Common myeloid progenitor, CD34-positive (primary cell): ENCODE measurements at regions not wholly inside any gene's neighbourhood (a gene's known extent, or its start where the extent isn't known, plus 50 kb on each side); places are given as distances from the start of the nearest gene placed in this dataset.

Experiments used
- CTCF ChIA-PET: fragments of 350-600 bp; sonication (Branson Sonifier 250); formaldehyde crosslinking; loops from one replicate; lab custom pipeline; 2021; ENCODE audit warnings: antibody characterized with exemption; lab: Charles Lee
- POLR2A ChIA-PET: fragments of 350-600 bp; sonication (Branson Sonifier 250); formaldehyde crosslinking; loops from one replicate; lab custom pipeline; 2021; ENCODE audit warnings: antibody characterized with exemption; lab: Charles Lee
- DNase-seq, 3 donors: peaks; one replicate each; pipeline versions ENCODE4 v3.0.0 to v3.0.0-alpha.2; 2013
- H3K27ac ChIP-seq, 2 experiments: 1 replicate in 1 of 2; 2 replicates in 1 of 2; pipeline ENCODE4 v1.7.0; 2013; ENCODE audit warnings: inconsistent platforms in 2 of 2, low read length in 2 of 2, mild to moderate bottlenecking in 2 of 2, low read depth in 1 of 2, moderate library complexity in 1 of 2; ENCODE audit not compliant: severe bottlenecking in 2 of 2, insufficient read depth in 1 of 2, poor library complexity in 1 of 2
- H3K27me3 ChIP-seq, 5 experiments: replicated peaks in 2 of 5; 1 replicate in 3 of 5; 2 replicates in 2 of 5; pipeline versions ENCODE4 v1.6.1 to v1.7.0; 2013; ENCODE audit warnings: low read length in 4 of 5, mild to moderate bottlenecking in 2 of 5, moderate library complexity in 2 of 5, inconsistent platforms in 1 of 5; ENCODE audit not compliant: insufficient read depth in 5 of 5, control insufficient read depth in 4 of 5
- H3K36me3 ChIP-seq, 4 experiments: 1 replicate in 2 of 4; 2 replicates in 2 of 4; pipeline versions ENCODE4 v1.6.1 to v1.7.0; 2013; ENCODE audit warnings: low read length in 3 of 4, control low read depth in 1 of 4, mild to moderate bottlenecking in 1 of 4; ENCODE audit not compliant: control insufficient read depth in 4 of 4, insufficient read depth in 4 of 4
- H3K4me1 ChIP-seq, 4 experiments: 1 replicate in 3 of 4; 2 replicates in 1 of 4; pipeline versions ENCODE4 v1.6.1 to v1.7.1; 2013; ENCODE audit warnings: low read length in 3 of 4, mild to moderate bottlenecking in 3 of 4, control low read depth in 1 of 4, inconsistent platforms in 1 of 4, moderate library complexity in 1 of 4; ENCODE audit not compliant: control insufficient read depth in 4 of 4, insufficient read depth in 4 of 4; ENCODE audit errors: control extremely low read depth in 1 of 4
- H3K4me3 ChIP-seq, 7 experiments: 1 replicate in 4 of 7; 2 replicates in 3 of 7; pipeline versions ENCODE4 v1.5.1 to v1.7.0; 2013; ENCODE audit warnings: mild to moderate bottlenecking in 7 of 7, low read length in 6 of 7, moderate library complexity in 6 of 7, inconsistent platforms in 2 of 7, low read depth in 2 of 7, control low read depth in 1 of 7; ENCODE audit not compliant: insufficient read depth in 4 of 7, control insufficient read depth in 1 of 7; ENCODE audit errors: extremely low read depth in 1 of 7
- H3K9me3 ChIP-seq, 5 experiments: 1 replicate in 4 of 5; 2 replicates in 1 of 5; pipeline versions ENCODE4 v1.6.1 to v1.7.1; 2013; ENCODE audit warnings: low read length in 4 of 5, mild to moderate bottlenecking in 2 of 5, inconsistent platforms in 1 of 5, low read depth in 1 of 5, moderate library complexity in 1 of 5; ENCODE audit not compliant: control insufficient read depth in 4 of 5, insufficient read depth in 2 of 5; ENCODE audit errors: control extremely low read depth in 1 of 5
- WGBS: methylation state at CpG from one replicate; pipeline ENCODE4 v1.1.5; 2013; ENCODE audit not compliant: insufficient coverage; 5-methylcytosine and 5-hydroxymethylcytosine counted together

- Histone ChIP-seq H3K36me3 (no peaks in the 10 kb centered on the region), H3K4me1 (no peaks in the 10 kb centered on the region), H3K27me3 (no peaks in the 10 kb centered on the region), H3K9me3 (no peaks in the 10 kb centered on the region), H3K4me3 (no peak overlapping the region), H3K27ac (no peak overlapping the region)
- CTCF ChIA-PET = no interaction called here
- POLR2A ChIA-PET = no interaction called here
- no peak for DNase-seq
- WGBS = 93% methylated on average over 2 of the region's 3 CpGs
These were observed 551.5 kb downstream of the RIT2 start for GRCh38 chr18:42563995-42564394.

- H3K4me1 ChIP-seq = no peaks in the 10 kb centered on the region
- POLR2A ChIA-PET = no interaction called here
- H3K4me3 ChIP-seq = no peak overlapping the region
- no peaks in the 10 kb centered on the region for H3K27me3 ChIP-seq
- 53% methylated on average over 1 of the region's 1 CpG for WGBS
- CTCF ChIA-PET = interaction anchor here (1.3 kb wide), 1 partner anchor 31 kb away, joined by 4 read pairs; no protein-coding TSS in a partner anchor
- no peaks in the 10 kb centered on the region for H3K9me3 ChIP-seq
- H3K36me3 ChIP-seq = no peaks in the 10 kb centered on the region
- H3K27ac ChIP-seq = no peak overlapping the region
- no peak for DNase-seq
These were observed 550.7 kb downstream of the RIT2 start for GRCh38 chr18:42564761-42565160.

- no peak for DNase-seq
- H3K4me1 ChIP-seq = no peaks in the 10 kb centered on the region
- no peak overlapping the region for H3K4me3 ChIP-seq
- H3K36me3 ChIP-seq = no peaks in the 10 kb centered on the region
- no CpG with 5 or more reads among the region's 2 CpGs for WGBS
- H3K27me3 ChIP-seq = no peaks in the 10 kb centered on the region
- no peak overlapping the region for H3K27ac ChIP-seq
- H3K9me3 ChIP-seq = no peaks in the 10 kb centered on the region
- ChIA-PET CTCF (interaction anchor here (0.9 kb wide), 1 partner anchor 20 kb away, joined by 4 read pairs; no protein-coding TSS in a partner anchor), POLR2A (no interaction called here)
These were observed 546.7 kb downstream of the RIT2 start for GRCh38 chr18:42568773-42569172.

- H3K4me3 ChIP-seq = no peak overlapping the region
- no peaks in the 10 kb centered on the region for H3K9me3 ChIP-seq
- no peaks in the 10 kb centered on the region for H3K36me3 ChIP-seq
- ChIA-PET POLR2A (no interaction called here), CTCF (interaction anchor here (1.2 kb wide), 1 partner anchor 9 kb away, joined by 4 read pairs; no protein-coding TSS in a partner anchor)
- 90% methylated on average over 3 of the region's 4 CpGs for WGBS
- no peaks in the 10 kb centered on the region for H3K27me3 ChIP-seq
- no peak for DNase-seq
- H3K4me1 ChIP-seq = no peaks in the 10 kb centered on the region
- no peak overlapping the region for H3K27ac ChIP-seq
These were observed 540.6 kb downstream of the RIT2 start for GRCh38 chr18:42574871-42575270.

- Histone ChIP-seq H3K9me3 (no peaks in the 10 kb centered on the region), H3K27ac (no peak overlapping the region), H3K36me3 (no peaks in the 10 kb centered on the region), H3K4me1 (no peaks in the 10 kb centered on the region), H3K4me3 (no peak overlapping the region), H3K27me3 (no peaks in the 10 kb centered on the region)
- ChIA-PET CTCF (interaction anchor here (1.1 kb wide), 1 partner anchor 20 kb away, joined by 4 read pairs; no protein-coding TSS in a partner anchor), POLR2A (no interaction called here)
- DNase-seq = no peak
These were observed 539.4 kb downstream of the RIT2 start for GRCh38 chr18:42576124-42576523.

- CTCF ChIA-PET = interaction anchor here (0.9 kb wide), 1 partner anchor 17 kb away, joined by 3 read pairs; no protein-coding TSS in a partner anchor
- Histone ChIP-seq H3K9me3 (no peaks in the 10 kb centered on the region), H3K27me3 (peaks cover 0 to 2% (median 0%) of the 10 kb centered on the region in 5 experiments), H3K27ac (no peak overlapping the region), H3K4me1 (no peaks in the 10 kb centered on the region), H3K4me3 (no peak overlapping the region), H3K36me3 (no peaks in the 10 kb centered on the region)
- no peak for DNase-seq
- POLR2A ChIA-PET = no interaction called here
These were observed 536.7 kb downstream of the RIT2 start for GRCh38 chr18:42578792-42579191.

GRCh38 chr18:42582266-42582665 lies 533.2 kb downstream of the RIT2 start:
- no CpG with 5 or more reads among the region's 1 CpG for WGBS
- CTCF ChIA-PET = no interaction called here

More at GRCh38 chr18:42582266-42582665, 533.2 kb downstream of the RIT2 start:
- Histone ChIP-seq H3K27me3 (peaks cover 0 to 2% (median 0%) of the 10 kb centered on the region in 5 experiments), H3K4me3 (no peak overlapping the region), H3K36me3 (no peaks in the 10 kb centered on the region), H3K4me1 (no peaks in the 10 kb centered on the region), H3K9me3 (no peaks in the 10 kb centered on the region), H3K27ac (no peak overlapping the region)
- no peak for DNase-seq
- POLR2A ChIA-PET = no interaction called here
